Hippocampal formation (tissue), 2 donors: ENCODE measurements at regions not wholly inside any gene's neighbourhood (a gene's known extent, or its start where the extent isn't known, plus 50 kb on each side); places are given as distances from the start of the nearest gene placed in this dataset.
"Not testable (repeated sequence)": the region's sequence is repeated elsewhere in the genome, so short reads cannot be mapped to it uniquely, and the experiment has no call there.

Source experiments
- DNase-seq, 2 donors: peaks; one replicate each; lab custom pipeline; 2025; lab: John Stamatoyannopoulos, UW

- no peak for DNase-seq
Measured at GRCh38 chr16:59405802-59406201, 671.7 kb upstream of the GOT2 start.

DNA sequence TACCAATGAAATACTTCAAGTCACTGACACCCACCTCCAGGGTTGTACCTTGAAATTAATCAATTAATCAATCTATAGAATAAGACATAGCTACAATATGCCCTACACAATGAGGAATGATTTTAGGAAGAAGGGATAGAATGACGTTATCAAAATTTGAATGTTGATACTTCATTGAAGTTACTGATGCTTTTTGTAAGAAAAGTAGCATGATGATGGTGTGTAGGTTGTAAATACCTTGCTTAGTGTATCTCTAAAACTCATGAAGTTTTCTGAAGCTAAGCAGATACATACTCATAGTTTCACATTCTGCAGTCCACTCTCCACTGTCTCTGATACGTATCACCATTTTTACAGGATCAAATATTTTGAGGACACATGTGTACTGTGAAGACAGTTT lies 670.4 kb upstream of the GOT2 start:
- DNase-seq = no peak

DNA sequence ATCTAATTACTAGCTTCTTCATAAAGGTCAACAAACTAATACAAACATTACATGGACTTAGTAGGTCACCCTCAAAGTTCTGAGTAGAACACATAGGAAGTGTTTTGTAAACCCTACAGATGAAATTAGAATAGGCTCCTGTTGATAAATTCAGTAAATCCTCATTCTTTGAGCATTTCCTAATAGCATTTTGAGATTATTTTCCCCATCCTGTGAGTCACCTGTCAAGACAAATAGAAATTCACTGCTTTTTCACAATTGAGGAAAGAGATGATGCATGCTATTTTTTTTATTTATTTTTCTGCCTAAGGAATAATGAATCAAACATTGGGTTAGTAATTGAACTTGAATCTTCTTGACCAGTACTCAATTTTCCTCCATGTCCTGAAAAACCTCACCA lies 666.7 kb upstream of the GOT2 start:
- no peak for DNase-seq

- no peak for DNase-seq
Measured at GRCh38 chr16:59397638-59398037, 663.5 kb upstream of the GOT2 start.

- DNase-seq = no peak
Measured at GRCh38 chr16:59394526-59394925, 660.4 kb upstream of the GOT2 start.

DNA sequence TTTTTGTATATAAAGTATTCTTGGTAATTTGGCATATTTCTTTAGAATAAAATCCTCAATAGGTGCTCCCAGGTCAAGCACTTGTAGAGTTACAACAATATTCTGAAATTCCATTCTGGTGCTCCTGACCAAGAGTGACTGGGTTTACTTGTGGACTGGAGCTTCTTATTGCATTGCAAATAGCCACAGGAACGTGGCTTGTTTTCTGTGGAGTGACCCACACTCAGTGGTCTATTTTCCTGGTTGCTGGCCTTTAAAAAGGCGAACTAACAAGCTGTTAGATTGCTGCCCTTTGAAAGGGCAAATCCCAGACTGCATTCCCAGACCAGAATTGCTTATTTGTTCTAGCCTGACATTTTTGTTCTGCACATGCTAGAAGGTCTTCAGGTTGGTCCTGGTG lies 658.8 kb upstream of the GOT2 start:
- DNase-seq = no peak

DNA sequence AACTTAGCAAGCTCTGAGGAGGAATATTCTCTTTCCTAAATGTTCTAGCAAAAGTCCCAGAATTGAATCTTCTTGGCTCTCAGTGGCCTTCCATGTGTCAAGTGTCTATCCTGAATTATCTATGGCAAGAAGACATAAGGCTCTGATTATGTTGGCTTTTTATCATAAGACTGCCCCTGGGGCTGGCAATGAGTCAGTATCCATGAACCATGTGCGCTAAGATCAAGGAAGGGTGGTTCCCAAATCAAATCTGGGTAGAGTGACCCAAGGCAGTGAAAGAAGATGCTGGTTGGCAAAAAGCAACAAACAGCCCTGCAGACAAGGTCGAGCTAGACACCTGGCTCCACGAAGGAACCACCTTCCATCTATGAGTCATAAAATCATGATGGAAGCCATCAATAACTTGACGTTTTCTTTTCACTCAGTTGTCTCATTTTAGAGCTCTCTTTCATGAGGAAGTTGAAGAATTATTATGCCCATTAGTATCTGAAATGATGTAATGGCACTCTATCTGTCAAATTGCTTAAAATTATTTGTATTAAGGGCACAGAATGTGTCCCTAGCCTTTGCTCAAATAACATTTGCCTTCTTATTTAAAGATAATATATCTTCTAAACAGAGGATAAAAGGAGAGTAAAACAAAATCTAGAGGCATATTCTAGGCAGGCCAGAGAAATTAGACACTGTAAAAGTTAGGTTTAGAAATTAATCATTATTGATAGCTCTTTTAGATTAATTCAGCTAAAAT lies 657.7 kb upstream of the GOT2 start:
- DNase-seq = no peak

DNA sequence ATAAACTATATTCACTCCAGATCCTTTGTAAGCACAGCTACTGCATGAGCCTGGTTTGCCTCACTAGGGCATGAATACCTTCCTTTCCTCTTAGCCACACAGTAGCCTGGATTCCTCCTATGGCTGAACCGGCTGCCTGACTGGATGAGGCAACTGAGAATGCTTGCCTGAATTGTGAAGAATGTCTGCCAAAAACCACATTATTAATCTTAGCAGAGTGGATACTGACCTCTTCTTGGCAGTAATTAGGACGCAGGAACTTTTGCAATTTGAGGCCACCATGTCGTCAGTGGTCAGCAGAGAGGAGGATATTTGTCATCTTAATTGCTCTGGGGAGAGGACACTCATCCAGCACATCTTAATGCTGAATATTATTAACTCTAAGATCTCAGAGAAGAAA lies 651.8 kb upstream of the GOT2 start:
- no peak for DNase-seq

DNA sequence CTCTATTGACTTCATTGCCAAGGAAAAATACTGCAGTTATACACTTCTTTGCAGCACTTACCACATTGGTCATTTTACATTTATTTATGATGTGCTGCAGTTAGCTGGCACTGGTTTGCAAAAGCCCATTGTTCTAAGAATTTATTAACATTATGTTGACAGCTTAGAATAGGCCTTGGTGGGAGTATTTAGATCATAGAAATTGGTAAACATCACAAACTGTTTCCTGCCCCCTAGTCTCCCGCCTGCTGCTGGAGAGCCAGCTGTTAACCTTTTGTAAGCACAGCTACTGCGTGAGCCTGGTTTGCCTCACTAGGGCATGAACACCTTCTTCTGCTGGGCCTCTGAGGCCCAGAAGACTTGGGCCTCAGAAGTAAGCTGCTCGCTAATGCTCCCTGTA lies 651.4 kb upstream of the GOT2 start:
- no peak for DNase-seq

GRCh38 chr16:59373632-59374031 lies 639.5 kb upstream of the GOT2 start:
- DNase-seq = no peak

GRCh38 chr16:59370717-59371116 lies 636.6 kb upstream of the GOT2 start:
- no peak for DNase-seq

- no peak for DNase-seq
Measured at GRCh38 chr16:59369523-59369922, 635.4 kb upstream of the GOT2 start.

GRCh38 chr16:59368586-59368985 lies 634.5 kb upstream of the GOT2 start:
- no peak for DNase-seq

- DNase-seq = no peak
Measured at GRCh38 chr16:59356709-59357108, 622.6 kb upstream of the GOT2 start.

DNA sequence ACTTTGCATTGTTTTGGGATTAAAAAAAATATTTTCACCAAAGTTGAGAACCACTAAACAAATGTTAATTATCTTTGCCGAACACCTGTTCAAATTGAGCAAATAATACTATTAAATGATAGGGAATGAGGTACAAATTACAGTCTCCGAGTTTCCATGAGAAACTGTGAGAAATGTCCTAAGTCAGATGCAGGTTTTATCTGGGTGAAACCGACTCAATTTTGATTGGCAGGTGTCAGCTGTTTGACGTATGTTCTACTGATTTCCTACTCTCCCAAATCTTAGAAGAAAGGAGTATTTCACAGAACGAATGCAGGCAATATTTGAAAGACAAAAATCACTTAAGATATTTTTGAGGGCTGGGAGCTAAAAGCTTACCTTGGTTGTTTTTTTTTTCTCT lies 622.0 kb upstream of the GOT2 start:
- DNase-seq = no peak

- DNase-seq = no peak
Measured at GRCh38 chr16:59355704-59356103, 621.6 kb upstream of the GOT2 start.

GRCh38 chr16:59351305-59351903 lies 617.3 kb upstream of the GOT2 start:
- no peak for DNase-seq

DNA sequence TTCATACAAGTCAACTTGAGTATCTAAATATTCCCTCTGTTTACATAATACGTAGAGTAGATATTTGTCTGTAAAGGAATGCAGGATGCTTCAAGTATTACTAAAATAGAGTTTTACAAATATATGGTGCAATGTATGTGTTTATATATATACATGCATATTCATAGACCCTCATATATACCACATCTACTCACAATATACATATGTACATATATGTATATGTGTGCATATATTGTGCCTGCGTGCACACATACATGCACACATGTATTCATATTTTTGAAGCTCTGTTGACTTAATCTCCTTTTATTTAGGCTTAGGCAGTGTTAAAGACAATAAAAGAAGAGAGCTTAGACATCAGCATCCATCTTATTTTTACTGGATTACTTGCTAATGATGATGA lies 616.6 kb upstream of the GOT2 start:
- no peak for DNase-seq

DNA sequence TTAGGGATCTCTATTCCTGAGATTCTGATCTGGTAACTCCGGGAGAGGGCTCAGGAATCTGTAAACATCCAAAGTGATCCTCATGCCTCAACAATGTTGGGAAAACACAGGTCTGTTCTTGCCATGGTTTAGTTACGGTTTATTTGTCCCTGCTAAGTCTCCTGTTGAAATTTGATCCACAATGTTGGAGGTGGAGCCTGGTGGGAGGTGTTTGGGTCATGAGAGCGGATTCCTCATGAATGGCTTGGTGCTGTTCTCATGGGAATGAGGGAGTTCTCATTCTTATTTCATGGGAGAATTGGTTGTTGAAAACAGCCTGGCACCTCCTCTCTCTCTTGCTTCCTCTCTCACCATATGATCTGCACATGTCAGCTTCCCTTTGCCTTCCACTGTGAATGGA lies 608.6 kb upstream of the GOT2 start:
- DNase-seq = no peak

DNA sequence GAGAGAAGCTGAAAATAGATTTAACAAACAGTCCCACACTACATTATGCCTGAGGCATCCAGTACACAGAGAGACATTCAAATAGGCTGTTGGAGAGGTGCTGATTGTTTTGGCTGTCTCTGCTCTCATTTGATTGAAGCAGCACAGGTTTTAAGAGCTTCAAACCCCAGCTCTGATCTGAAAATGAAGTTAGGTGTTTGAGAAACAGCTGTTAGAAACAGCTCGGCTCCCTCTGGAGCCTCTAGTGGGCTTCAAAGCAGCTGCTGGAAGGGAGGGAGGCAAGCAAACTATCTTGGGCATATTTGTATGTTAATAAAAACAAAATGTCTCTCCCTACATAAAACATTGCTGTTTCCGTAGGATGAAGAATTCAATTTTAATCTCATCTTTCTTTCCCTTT lies 607.3 kb upstream of the GOT2 start:
- no peak for DNase-seq

DNA sequence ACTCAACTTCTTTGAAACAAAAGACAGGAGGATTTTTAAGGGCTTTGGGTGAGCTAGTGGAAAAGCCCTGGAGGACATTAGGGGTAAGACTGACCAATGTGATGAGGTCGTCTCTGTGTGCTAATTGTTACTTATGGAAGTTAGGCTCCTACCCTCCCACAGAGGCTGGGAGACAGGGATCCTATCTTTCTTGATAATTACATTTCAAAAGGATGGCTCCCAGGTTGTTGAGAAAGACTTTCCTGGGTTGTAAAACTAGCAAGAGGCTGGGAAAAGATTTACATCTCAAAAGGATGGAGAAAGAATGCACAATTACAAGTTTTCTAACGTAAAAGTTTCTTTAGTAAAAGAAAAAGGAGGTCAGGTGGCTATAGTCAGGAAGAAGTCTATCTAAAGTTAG lies 605.8 kb upstream of the GOT2 start:
- DNase-seq = no peak

DNA sequence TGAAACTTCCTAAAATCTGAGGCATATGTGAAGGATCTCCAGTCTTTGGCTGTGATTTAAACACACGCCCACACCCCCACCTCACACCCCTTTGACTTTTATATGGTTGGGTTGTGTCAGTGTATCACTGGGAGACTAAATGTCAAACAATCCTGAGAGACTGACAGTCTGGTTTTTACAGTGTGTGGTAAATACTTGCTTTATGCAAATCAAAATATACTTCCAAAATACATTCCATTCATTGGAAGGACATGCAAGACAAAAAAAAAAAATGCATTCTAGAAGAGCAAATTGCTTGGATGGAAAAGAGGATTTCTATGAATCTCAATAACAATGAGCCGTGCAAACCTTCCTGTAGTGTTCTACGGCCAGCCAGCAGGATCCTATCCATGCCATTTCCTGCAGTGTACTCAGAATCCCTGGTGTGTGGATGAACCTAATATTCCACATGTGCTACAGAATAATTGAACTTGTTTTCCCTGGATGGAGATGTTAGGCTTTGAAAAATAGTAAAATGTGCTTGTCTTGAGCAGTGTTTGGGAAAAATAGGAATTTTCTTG lies 602.1 kb upstream of the GOT2 start:
- DNase-seq = no peak

GRCh38 chr16:59331708-59332107 lies 597.6 kb upstream of the GOT2 start:
- not testable (repeated sequence) for DNase-seq
